Inflammatory macrophage treated with lipopolysaccharide for 4 hours (primary cell): ENCODE measurements at regions not wholly inside any gene's neighbourhood (a gene's known extent, or its start where the extent isn't known, plus 50 kb on each side); places are given as distances from the start of the nearest gene placed in this dataset.
"Not testable (repeated sequence)": the region's sequence is repeated elsewhere in the genome, so short reads cannot be mapped to it uniquely, and the experiment has no call there.

Experiments
- DNase-seq: peaks from one replicate; pipeline ENCODE4 v3.0.0-alpha.2; 2020

DNA sequence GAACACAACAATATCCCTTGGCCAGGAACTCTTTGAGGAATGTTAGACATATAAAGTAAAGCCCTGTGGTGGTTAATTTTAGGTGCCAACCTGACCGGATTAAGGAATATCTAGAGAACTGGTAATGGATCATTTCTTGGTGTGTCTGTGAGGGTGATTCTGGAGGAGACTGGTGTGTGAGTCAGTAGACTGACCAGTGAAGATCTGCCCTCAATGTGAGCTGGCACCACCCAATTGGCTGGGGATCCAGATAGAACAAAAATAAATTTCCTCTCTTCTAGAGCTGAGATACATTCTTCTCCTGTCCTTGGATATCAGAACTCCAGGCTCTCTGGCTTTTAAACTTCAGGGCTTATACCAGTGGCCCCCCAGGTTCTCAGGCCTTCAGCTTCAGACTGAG is 56.2 kb upstream of the TNPO1 start:
- no peak for DNase-seq

DNA sequence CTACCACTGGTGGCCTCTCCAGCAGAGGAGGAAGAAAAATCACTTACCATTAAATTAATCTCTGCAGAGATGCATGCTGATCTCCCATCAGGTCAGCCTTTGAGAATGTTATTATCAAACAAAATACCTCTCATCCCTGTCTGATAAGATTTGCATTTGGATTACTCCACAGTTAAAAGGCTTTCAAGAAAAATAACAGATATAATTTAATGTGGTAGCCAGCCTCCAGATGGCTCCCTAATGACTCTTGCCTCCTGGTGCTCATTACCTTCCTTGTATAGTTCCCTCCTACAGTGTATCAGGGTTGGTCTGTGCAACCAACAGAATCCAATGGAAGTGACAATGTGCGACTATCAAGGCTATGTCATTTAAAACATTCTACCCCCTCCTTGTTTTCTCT is 63.6 kb upstream of the TNPO1 start:
- no peak for DNase-seq

DNA sequence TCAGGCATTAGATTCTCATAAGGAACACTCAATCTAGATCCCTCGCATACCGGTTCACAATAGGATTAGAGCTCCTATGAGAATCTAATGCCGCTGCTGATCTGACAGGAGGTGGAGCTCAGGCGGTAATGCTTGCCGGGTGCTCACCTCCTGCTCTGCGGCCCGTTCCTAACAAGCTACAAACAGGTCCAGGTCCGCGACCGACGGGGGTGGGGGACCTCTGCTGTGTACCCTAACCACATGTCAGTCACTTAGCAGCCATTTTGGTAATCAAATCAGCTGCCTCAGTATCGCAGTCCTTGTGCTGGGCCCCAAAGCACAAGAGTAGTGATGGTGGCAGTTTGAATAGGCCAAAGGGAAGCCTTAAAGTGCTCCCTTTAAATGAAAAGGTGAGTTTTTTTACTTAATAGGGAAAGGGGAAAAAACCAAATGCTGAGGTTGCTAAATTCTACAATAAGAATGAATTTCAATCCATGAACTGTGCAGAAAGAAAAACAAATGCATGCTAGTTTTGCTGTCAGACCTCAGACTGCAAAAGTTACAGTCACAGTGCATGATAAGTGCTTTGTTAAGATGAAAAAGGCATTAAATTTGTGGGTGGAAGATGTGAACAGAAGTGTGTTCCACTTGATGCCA is 67.0 kb upstream of the TNPO1 start:
- no peak for DNase-seq

DNA sequence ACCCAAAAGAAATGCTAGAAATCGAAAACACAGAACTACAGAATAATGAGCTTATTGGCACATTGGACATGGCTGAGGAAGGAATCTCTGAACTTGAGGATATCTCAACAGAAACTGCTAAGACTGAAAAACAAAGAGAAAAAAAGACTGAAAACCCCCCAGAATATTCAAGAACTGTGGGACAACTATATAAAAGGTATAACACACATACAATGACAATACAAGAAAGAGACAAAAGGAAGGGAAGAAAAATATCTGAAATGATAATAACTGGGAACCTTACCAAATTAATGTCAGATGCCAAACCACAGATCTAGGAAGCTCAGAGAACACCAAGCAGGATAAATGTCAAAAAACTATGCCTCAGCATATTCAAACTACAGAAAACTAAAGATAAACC is 68.6 kb upstream of the TNPO1 start:
- DNase-seq = no peak

DNA sequence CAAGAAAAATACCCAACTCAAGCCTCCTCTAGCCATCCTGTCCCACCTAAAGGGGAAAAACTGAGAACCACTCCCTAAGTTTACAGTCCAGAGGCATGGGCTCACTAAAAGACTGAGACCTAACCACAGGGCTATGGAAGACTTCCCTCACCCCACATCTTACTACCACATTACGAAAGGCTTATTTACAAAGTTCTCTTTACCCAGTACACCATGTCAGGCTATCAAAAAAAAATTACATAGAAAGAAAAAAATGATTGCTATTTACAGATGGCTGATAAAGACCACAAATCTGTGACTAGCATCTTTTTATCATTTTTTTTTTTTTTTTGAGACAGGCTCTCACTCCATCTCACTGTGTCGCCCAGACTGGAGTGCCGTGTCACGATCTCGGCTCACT is 69.7 kb upstream of the TNPO1 start:
- no peak for DNase-seq

DNA sequence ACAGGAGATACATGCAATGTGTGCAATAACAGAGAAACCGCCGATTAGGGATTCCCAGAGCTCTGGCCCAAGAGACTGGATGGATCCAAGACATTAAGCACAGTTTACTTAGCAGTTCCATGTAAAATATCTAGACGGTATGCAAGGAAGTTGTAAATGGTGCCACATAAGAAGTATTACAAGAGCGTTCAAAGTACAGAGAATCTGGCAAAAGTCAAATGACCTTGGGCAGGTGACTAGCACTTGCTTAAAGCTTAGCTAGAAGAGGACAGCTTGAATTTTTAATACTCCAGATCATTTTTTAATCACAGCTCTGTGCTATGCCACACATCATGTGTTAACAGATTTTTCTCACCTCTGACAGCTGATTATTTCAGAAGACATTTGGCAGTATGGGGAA is 72.3 kb upstream of the TNPO1 start:
- no peak for DNase-seq

DNA sequence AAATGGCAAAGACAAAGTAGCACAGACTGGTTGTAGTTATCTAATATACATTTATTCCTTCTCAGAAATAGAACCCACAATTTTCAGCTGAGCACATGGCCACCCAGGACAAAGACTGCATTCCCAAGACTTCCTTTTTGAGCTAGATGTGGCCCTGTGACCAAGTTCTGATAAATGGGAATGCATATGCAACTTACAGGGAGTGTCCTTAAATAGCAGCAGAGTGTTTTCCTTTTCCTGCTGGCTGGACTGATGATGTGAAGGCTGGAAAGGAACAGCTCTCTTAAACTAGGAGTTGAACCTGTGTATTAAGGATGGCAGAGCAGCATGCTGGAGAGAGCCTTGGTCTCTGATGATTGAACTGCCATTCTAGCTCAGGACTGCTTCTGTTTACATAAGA is 74.7 kb upstream of the TNPO1 start:
- DNase-seq = no peak

DNA sequence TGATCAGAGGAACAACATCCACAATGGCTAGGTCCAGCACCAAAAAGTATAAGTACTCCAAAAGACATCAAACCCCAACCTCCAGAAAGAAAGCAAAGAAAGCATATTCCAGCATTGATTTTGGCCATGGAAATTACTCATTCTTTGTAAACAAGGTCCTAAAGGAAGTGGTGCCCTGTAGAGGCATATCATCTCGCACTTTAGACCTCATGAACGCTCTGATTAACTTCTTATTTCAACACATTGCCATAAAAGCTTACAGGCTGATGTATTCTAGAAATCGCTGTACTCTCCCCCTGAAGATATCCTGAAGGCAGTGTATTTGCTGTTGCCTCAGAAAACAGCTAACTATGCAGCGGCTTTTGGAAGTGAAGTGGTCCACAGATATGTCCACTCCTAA is 82.7 kb upstream of the TNPO1 start:
- no peak for DNase-seq

DNA sequence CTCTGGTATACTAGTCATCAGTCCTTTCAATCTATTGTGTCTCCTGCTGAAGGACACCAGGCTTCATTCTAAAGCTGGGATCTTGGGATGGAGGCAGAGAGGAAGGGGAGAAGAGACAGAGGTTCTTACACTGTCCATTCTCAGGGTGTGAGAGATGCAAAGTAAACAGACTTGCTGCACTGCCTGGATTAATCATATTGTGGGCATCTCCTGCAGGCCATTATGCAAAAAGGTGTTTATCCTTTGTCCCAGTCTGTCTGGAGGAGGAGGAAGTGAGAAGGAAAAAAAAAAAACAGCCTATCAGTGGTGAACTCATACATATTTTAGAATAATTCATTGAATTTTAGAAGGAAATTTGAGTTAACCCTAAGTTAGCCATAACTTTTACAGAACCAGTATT is 92.9 kb upstream of the TNPO1 start:
- no peak for DNase-seq

DNA sequence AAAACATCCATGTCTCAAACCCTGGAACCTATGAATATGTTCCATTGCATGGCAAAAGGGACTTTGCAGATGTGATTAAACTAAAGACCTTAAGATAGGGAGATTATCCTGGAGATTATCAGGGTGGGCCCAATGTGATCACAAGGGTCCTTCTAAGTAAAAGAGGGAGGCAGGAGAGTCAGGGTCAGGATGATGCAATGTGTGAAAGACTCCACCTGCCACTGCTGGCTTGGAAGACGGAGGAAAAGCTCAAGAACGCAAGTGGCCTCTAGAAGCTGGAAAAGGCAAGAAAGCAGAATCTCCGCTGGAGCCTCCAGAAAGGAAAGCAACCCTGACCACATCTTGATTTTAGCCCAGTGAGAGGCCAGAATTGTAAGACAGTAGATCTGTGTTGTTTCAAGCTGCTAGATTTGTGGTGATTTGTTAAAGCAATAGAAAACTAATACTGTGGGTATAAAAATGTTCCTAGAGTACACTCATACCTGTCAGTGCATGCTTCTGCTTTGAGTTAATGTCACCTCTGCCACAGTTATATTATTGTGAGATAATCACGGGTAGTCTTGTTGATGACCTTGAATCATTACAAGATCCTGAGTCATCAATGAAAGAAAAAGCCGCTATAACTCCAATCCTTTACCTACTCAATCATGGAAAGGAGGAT is 93.5 kb upstream of the TNPO1 start:
- no peak for DNase-seq

DNA sequence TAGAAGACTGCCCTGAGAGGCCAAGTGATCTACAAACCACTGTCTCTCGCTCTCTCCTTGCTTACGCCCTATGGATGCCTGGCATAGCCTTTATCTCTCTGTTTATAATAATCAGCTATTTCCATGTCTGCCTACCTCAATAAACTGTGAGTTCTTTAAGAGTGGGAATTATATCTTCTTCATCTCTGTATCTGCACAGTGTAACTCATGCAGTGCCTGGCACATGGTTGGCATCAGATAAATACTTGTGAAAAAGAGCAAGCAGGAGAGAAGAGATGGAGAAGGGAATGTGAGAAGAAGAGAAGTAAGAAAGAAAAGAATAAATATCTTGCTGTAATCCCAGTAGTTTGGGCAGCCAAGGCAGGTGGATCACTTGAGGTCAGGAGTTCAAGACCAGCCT is 94.6 kb upstream of the TNPO1 start:
- no peak for DNase-seq

DNA sequence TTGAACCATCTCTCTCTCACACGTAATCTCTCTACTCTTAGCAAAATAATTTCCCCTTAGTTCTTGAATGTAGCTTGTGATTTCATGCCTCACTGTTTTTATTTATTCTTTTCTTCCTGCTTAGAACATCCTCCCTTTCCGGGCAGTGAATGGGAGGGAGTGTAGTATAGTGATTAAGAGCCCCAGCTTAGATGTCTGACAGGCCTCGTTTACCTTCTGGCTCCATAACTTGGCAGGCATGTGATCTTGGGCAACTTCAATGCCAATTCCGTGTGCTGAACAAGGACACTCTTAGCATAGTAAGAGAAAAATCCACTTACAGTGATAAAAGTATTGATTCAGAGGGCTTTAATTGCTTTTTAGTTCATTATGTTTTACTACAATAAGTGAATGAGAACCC is 96.3 kb upstream of the TNPO1 start:
- DNase-seq = no peak

DNA sequence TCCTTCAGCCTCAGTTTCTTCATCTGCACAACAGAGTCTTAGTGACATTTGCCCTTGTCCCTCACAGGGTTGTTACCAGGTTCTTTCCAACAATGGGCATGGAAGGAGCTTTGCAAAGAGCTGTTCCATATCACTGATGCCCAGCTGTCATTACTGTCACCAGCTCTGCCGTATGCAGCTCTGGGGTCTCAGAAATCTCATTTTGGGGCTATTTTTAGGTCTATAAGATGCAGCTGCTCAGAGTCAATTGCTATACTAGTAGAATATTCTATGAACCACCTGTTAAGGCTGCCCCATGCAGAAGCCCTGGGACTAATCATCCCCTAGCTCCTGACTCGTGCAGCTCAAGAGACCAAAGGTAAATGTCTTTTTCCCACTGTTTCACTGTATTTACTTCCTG is 105.1 kb upstream of the TNPO1 start:
- DNase-seq = no peak

DNA sequence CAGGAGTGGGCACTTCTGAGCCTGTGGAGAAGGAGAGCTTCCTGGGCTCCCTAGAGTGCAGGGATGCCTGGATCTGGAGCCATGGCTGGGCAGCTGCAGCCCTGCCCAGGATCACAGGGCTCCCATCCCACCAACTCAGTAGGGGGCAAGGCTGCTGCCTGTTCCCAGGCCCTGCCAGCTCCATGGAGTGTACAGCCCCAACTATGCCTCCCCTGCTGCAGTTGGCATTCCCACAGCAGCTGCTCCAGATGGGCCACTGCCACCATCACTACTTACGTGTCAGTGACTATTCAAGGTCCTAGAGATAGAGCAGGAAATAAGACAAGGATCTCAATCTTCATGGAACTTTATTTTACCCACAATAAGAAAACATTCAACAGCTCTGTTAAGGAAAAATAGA is 107.1 kb upstream of the TNPO1 start:
- DNase-seq = no peak

DNA sequence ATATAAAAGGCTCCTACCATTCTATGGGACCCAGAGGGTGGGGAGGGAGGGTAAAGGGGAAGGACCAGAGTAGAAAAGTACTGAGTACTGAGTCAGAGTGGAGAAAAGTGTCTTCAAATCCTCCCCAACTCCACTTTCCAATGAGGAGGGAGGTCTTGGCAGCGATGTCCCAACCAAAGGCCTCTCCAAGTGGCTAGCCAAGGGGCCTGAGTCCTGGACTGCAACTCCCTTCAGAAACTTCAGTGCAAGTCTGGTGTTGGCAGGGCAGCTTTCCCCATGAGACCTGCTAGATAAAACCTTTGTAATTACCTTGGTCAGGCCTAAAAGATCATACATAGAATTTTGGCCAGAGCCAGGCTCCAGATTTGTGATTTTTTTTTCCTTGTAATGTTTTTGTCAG is 111.3 kb upstream of the TNPO1 start:
- no peak for DNase-seq

DNA sequence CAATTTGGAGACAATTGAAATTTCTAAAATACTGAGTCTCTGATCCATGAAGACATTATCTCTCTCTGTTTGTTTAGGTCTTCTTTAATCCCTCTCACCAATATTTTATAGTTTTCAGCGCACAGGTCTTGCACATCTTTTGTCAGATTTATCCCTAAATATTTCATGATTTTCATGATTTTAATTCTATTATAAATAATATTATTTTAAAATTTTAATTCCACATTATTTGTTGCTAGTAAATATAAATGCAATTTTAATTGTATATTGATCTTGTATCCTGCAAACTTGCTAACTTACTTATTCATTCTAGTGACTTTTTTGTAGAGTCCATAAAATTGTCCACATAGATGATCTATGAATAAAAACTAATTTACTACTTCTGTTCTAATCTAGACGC is 112.6 kb upstream of the TNPO1 start:
- no peak for DNase-seq

DNA sequence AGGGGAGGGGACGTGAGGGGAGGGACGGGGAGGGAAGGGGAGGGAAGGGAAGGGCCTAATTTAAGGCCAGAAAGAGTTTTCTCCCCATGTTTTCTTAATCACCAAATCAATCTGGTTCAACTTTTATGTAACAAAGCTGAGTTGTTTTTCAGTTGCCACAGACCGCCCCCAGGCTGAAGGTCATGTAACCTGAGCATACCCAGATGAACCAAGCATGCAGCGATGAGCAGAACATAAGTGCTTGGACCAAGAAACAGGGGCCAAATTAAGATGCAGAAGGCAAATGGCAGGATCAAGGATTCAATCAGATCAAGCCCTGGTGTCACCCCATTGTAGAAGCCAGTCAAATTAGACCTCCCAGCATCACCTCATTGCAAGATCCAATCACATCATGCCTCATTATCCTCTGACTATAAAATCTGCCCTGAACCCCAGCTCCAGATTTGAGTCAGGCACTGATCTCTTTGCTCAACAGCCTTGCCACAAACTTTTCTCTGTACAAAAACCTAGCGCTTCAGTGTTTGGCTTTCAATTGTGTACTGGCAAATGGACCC is 113.5 kb upstream of the TNPO1 start:
- no peak for DNase-seq

DNA sequence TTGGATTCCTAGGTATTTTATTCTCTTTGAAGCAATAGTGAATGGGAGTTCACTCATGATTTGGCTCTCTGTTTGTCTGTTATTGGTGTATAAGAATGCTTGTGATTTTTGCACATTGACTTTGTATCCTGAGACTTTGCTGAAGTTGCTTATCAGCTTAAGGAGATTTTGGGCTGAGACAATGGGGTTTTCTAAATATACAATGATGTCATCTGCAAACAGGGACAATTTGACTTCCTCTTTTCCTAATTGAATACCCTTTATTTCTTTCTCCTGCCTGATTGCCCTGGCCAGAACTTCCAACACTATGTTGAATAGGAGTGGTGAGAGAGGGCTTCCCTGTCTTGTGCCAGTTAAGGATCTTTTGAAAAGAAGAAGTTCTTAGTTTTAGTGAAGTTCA is 114.4 kb upstream of the TNPO1 start:
- DNase-seq = not testable (repeated sequence)

DNA sequence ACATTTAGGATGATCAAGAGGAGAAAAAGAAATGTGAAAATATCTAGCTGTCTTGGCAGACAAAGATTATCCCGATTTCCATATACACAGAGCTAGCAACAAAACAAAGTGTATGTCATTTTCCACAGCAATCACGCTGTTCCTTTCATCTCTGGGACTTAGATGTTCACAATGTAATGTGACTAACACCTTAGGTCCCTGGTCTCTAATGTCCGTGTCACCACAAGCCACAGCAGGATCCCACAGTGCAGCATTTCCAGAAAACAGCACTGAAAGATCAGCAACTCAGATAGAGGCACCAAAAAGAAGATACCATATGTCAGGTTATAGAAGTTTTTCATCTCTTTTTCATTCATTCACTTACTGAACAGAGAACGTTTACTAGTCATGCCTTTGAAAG is 118.0 kb upstream of the TNPO1 start:
- DNase-seq = no peak

DNA sequence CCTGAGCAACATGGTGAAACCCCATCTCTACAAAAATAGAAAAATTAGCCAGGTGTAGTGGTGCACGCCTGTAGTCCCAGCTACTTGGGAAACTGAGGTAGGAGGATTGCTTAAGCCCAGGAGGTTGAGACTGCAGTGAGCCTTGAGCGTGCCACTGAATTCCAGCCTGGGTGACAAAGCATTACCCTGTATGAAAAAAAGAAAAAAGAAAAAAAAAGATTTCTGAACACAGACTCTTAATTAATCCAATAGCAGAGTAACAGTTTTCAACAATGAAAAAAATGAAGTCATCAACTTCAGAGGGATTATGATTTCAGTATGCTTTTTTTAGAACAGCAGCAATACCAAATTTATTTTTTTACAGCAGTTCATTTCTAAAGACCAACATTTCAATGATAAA is 118.8 kb upstream of the TNPO1 start:
- DNase-seq = no peak

DNA sequence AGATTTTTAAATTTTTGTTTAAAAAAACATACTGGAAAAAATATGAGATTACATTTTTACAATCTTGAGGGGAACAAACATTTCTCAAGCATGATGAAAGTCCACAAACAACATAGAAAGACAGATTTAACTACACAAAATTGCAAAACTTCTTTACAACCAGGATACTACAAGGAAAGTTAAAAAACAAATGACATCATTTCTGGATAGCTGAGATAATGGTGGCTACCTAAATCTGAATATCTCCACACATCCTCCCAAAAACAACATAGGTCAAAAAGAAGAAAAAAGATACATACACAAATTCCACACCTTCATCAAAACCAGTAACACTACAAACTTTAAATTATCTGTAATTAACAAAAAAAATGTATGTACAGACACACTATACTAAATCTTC is 120.8 kb upstream of the TNPO1 start:
- no peak for DNase-seq

DNA sequence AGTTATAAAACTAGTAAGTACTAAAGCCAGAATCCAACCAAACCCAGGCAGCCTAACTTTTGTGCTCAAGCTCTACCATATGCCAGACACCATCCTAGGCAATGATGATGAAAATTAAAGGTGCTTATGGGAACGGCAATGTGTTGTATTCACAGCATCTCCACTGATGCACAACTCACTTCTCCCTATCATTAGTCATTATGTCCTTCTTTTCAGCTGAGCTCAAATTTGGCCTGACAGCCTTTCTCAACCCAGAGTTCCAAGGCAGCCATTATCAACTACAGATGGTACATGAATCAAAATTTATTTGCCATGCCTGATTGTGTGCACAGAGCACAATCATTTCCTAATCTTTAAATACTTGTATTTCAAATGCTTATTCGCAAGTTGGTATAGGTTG is 121.6 kb upstream of the TNPO1 start:
- DNase-seq = no peak

DNA sequence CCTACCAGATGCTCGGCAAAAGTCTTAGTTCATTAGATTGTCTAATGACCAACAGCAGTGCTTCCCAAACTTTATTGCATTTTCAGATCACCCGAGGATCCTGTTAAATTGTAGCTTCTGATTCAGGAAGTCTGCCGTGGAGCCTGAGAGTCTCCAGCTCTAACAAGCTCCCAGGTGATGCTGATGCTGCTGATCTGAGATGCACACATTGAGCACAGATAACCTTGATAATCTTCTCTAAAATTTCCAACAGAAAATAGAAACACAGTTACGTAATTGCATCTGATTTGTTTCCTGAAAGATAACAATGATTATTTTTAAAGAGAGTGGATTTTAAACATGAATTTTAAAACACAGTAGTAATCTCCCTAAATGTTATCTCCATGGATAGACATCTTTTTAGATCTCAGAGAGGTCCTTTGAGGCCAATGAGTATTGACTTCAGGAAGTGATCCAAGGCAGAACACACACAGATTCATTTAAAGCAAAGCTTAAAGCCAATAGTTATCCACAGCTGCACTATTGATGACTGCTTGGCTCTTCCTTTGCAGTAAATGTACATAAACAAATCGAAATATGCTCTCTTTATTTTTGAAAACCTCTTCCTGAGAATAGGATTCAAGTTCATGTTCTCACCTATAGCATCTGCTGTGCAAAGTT is 122.8 kb upstream of the TNPO1 start:
- DNase-seq = no peak

DNA sequence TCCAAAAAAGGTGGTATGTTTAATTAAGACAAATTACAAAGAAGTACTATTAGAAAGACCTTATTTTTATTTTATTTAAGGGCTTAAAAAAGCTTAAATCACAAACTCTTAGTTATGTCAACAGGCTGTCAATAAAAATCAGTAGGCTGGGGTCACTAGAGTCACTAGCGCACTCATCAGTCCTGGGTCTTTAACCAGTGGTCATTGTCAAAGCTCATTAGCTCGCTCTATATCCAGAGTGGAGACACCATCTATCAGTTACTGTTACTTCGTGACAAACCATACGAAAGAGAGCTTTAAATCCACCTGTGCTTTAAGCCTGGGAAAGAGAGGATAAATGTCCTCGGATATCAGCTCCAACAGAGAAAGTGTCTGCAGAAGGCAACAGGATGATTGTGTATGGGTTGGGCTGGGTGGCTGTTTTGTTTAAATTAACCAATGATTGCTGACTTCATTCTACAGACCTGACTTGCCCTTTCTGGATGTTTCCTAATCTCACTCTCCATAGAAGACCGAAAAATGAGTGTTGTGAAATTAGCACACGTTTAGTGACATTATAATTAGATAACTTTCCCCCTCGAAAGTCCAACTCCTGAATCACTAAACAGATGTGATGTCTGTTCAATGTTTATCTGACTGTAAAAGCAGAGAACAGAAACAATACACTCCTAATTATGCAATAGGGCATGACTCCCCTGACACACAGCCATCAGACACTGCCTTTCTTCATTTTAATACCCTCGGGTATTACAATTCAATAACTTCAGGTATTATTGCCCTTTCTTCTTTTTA is 123.6 kb upstream of the TNPO1 start:
- peak; percentile 4 for DNase-seq
